IPS DF 6.9 (cell line): ENCODE measurements at regions not wholly inside any gene's neighbourhood (a gene's known extent, or its start where the extent isn't known, plus 50 kb on each side); places are given as distances from the start of the nearest gene placed in this dataset.

ENCODE experiments used
- DNase-seq: peaks from one replicate; pipeline ENCODE4 v3.0.0-alpha.2; 2013; ENCODE audit warnings: low read depth, low spot score
- H3K27ac ChIP-seq: one replicate; pipeline ENCODE4 v1.5.1; 2013; ENCODE audit warnings: low read length, control low read depth
- H3K27me3 ChIP-seq: 2 replicates; pipeline ENCODE4 v1.6.1; 2013; ENCODE audit warnings: mild to moderate bottlenecking, low read length; ENCODE audit not compliant: control insufficient read depth, insufficient read depth
- H3K36me3 ChIP-seq: 2 replicates; pipeline ENCODE4 v1.6.1; 2013; ENCODE audit warnings: low read length; ENCODE audit not compliant: control insufficient read depth, insufficient read depth
- H3K4me1 ChIP-seq: 2 replicates; pipeline ENCODE4 v1.6.1; 2013; ENCODE audit warnings: low read length; ENCODE audit not compliant: control insufficient read depth, insufficient read depth
- H3K4me3 ChIP-seq: 2 replicates; pipeline ENCODE4 v1.5.1; 2013; ENCODE audit warnings: mild to moderate bottlenecking, low read length
- H3K9me3 ChIP-seq: 2 replicates; pipeline ENCODE4 v1.6.1; 2013; ENCODE audit warnings: low read length, inconsistent platforms; ENCODE audit not compliant: control insufficient read depth, insufficient read depth
- WGBS: extraction: QIAGEN DNeasy Blood & Tissue Kit; methylation state at CpG from one replicate; pipeline ENCODE4 v1.1.7; 2013; ENCODE audit warnings: mixed read lengths, missing lambda C conversion rate; ENCODE audit not compliant: insufficient read length, insufficient coverage; 5-methylcytosine and 5-hydroxymethylcytosine counted together

- Histone ChIP-seq H3K27ac (no peak overlapping the region), H3K4me1 (no peaks in the 10 kb centered on the region), H3K36me3 (no peaks in the 10 kb centered on the region), H3K9me3 (no peaks in the 10 kb centered on the region), H3K27me3 (no peaks in the 10 kb centered on the region), H3K4me3 (no peak overlapping the region)
- no CpG with 5 or more reads among the region's 5 CpGs for WGBS
- DNase-seq = no peak
Measured at GRCh38 chr3:80550174-80550573, 782.4 kb upstream of the ROBO1 start.

DNA sequence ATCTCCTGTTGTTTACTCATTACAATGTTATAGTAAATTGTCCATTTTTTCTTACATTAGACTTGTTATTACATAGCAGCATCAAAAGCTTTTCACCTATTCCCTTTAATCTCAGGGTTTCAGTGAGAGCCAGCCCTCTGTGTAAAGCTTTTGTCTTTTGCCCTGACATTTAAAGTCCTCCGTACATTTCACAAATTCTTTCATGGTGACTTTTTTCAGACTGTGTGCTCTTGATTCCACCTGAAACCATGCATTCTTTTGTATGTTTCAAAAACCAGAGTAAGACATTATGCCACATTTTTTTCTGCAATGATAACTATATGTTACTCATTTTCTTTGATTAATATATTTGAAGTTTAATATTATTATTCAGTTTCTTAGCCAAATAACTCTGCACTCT lies 781.4 kb upstream of the ROBO1 start:
- no peaks in the 10 kb centered on the region for H3K9me3 ChIP-seq
- no CpG with 5 or more reads among the region's 1 CpG for WGBS
- DNase-seq = no peak
- H3K4me1 ChIP-seq = no peaks in the 10 kb centered on the region
- H3K27ac ChIP-seq = no peak overlapping the region
- no peaks in the 10 kb centered on the region for H3K36me3 ChIP-seq
- H3K4me3 ChIP-seq = no peak overlapping the region
- H3K27me3 ChIP-seq = no peaks in the 10 kb centered on the region

DNA sequence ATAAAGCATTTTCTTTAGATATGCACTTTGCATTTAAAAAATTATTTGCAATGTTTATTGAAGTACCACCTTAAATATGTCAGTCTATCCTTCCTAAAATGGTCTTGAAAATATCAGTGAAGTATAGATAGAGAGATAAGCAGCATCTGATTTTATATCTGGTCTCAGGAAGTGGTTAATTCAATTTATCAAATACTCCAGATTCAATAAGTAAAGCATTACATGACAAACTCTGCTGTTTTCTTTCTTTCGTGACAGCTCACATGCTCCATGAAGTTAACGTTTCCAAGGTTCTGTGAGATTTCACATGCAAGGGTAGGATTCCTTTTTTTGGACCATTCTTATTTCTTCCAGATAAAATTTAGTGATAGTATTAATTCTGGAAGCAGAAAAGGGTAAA lies 775.4 kb upstream of the ROBO1 start:
- H3K27ac ChIP-seq = no peak overlapping the region
- H3K4me3 ChIP-seq = no peak overlapping the region
- no peaks in the 10 kb centered on the region for H3K27me3 ChIP-seq
- H3K4me1 ChIP-seq = no peaks in the 10 kb centered on the region
- WGBS = no CpG with 5 or more reads among the region's 2 CpGs
- DNase-seq = no peak
- no peaks in the 10 kb centered on the region for H3K36me3 ChIP-seq
- no peaks in the 10 kb centered on the region for H3K9me3 ChIP-seq

GRCh38 chr3:80542456-80542855 lies 774.7 kb upstream of the ROBO1 start:
- Histone ChIP-seq H3K36me3 (no peaks in the 10 kb centered on the region), H3K9me3 (no peaks in the 10 kb centered on the region), H3K4me1 (no peaks in the 10 kb centered on the region), H3K27ac (no peak overlapping the region), H3K27me3 (no peaks in the 10 kb centered on the region), H3K4me3 (no peak overlapping the region)
- DNase-seq = no peak

GRCh38 chr3:80537680-80538079 lies 769.9 kb upstream of the ROBO1 start:
- H3K27me3 ChIP-seq = no peaks in the 10 kb centered on the region
- H3K4me1 ChIP-seq = no peaks in the 10 kb centered on the region
- DNase-seq = no peak
- no peak overlapping the region for H3K27ac ChIP-seq
- H3K4me3 ChIP-seq = no peak overlapping the region
- WGBS = no CpG with 5 or more reads among the region's 4 CpGs
- H3K9me3 ChIP-seq = no peaks in the 10 kb centered on the region
- H3K36me3 ChIP-seq = no peaks in the 10 kb centered on the region

- DNase-seq = no peak
- Histone ChIP-seq H3K4me1 (no peaks in the 10 kb centered on the region), H3K4me3 (no peak overlapping the region), H3K9me3 (no peaks in the 10 kb centered on the region), H3K27ac (no peak overlapping the region), H3K27me3 (no peaks in the 10 kb centered on the region), H3K36me3 (no peaks in the 10 kb centered on the region)
- no CpG with 5 or more reads among the region's 1 CpG for WGBS
Measured at GRCh38 chr3:80535286-80535685, 767.5 kb upstream of the ROBO1 start.

GRCh38 chr3:80533553-80533952 lies 765.8 kb upstream of the ROBO1 start:
- H3K36me3 ChIP-seq = no peaks in the 10 kb centered on the region
- H3K4me3 ChIP-seq = no peak overlapping the region
- H3K9me3 ChIP-seq = no peaks in the 10 kb centered on the region
- DNase-seq = no peak
- H3K27ac ChIP-seq = no peak overlapping the region
- no CpG with 5 or more reads among the region's 3 CpGs for WGBS
- no peaks in the 10 kb centered on the region for H3K27me3 ChIP-seq
- H3K4me1 ChIP-seq = no peaks in the 10 kb centered on the region

GRCh38 chr3:80526153-80526552 lies 758.4 kb upstream of the ROBO1 start:
- Histone ChIP-seq H3K4me1 (no peaks in the 10 kb centered on the region), H3K36me3 (no peaks in the 10 kb centered on the region), H3K9me3 (no peaks in the 10 kb centered on the region), H3K27ac (no peak overlapping the region), H3K4me3 (no peak overlapping the region), H3K27me3 (no peaks in the 10 kb centered on the region)
- WGBS = no CpG with 5 or more reads among the region's 4 CpGs
- DNase-seq = no peak

DNA sequence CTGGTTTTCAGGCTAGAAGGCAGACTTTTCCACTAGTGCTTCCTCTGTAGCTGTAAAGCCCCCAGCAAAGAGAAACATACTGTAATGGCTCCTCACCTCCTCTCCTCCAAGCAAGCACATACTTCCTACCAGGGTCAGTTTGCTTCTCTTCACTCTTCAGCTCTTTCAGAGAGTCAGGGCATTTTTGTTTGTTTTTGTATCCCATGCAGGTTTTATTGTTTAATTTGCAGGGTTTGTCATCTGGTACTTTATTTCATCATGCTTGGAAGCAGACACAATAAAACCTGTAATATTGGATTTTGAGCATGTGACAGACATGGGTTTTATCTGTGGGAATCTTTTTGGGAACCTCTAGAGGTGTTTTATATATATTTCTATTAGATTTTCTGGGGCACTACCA lies 753.3 kb upstream of the ROBO1 start:
- Histone ChIP-seq H3K27me3 (no peaks in the 10 kb centered on the region), H3K27ac (no peak overlapping the region), H3K4me3 (no peak overlapping the region), H3K4me1 (no peaks in the 10 kb centered on the region), H3K36me3 (no peaks in the 10 kb centered on the region), H3K9me3 (no peaks in the 10 kb centered on the region)
- DNase-seq = no peak

DNA sequence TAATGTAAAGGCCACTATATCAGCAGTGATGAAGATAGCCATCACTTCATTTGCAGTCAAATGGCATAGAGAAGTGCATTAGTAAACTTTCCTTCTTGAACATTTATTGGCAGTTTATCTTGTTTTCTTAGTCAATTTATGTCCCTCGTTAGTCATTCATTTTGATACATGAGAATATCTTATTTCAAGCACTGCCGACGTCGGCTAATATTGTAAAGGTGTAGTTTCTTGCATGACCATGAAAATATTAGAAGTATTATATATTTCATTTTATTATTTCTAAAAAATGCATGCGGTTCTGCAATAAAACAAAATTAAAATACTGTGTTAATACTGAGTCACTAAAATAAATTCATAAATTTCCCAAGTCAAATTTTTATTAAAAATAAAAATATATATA lies 751.6 kb upstream of the ROBO1 start:
- H3K27ac ChIP-seq = no peak overlapping the region
- no peaks in the 10 kb centered on the region for H3K27me3 ChIP-seq
- H3K36me3 ChIP-seq = no peaks in the 10 kb centered on the region
- DNase-seq = no peak
- no peak overlapping the region for H3K4me3 ChIP-seq
- WGBS = no CpG with 5 or more reads among the region's 5 CpGs
- H3K4me1 ChIP-seq = no peaks in the 10 kb centered on the region
- H3K9me3 ChIP-seq = no peaks in the 10 kb centered on the region

- WGBS = no CpG with 5 or more reads among the region's 3 CpGs
- no peak for DNase-seq
- no peaks in the 10 kb centered on the region for H3K36me3 ChIP-seq
Measured at GRCh38 chr3:80496452-80496851, 728.7 kb upstream of the ROBO1 start.

More at GRCh38 chr3:80496452-80496851, 728.7 kb upstream of the ROBO1 start:
- no peaks in the 10 kb centered on the region for H3K4me1 ChIP-seq
- H3K4me3 ChIP-seq = no peak overlapping the region
- no peaks in the 10 kb centered on the region for H3K27me3 ChIP-seq
- H3K9me3 ChIP-seq = no peaks in the 10 kb centered on the region
- H3K27ac ChIP-seq = no peak overlapping the region
